Psoas muscle (tissue), 7 donors: ENCODE measurements at regions not wholly inside any gene's neighbourhood (a gene's known extent, or its start where the extent isn't known, plus 50 kb on each side); places are given as distances from the start of the nearest gene placed in this dataset.

Source experiments
- ATAC-seq, 4 donors: fragments of 200-7000 bp; cut with Tn5 transposase; one replicate each; pipeline ENCODE4 v1.9.1; 2020; ENCODE audit warnings: moderate library complexity in 3 of 4, mild to moderate bottlenecking in 2 of 4
- DNase-seq, 2 donors: peaks; one replicate each; pipeline ENCODE4 v3.0.0-alpha.2; 2020
- H3K27ac ChIP-seq: fragments of 200-600 bp; one replicate; pipeline ENCODE4 v1.8.0; 2022
- H3K27me3 ChIP-seq, 3 donors: fragments of 200-600 bp in 1 of 3; one replicate each; pipeline versions ENCODE4 v1.6.1 to v1.8.0; 2013 to 2022; ENCODE audit warnings: low read length in 2 of 3, mild to moderate bottlenecking in 2 of 3, moderate library complexity in 1 of 3; ENCODE audit not compliant: insufficient read depth in 3 of 3
- H3K36me3 ChIP-seq, 2 donors: fragments of 200-600 bp in 1 of 2; one replicate each; pipeline versions ENCODE4 v1.6.1 to v1.8.0; 2013 to 2022; ENCODE audit warnings: low read depth in 1 of 2, mild to moderate bottlenecking in 1 of 2, moderate library complexity in 1 of 2; ENCODE audit not compliant: insufficient read depth in 1 of 2
- H3K4me1 ChIP-seq: fragments of 200-600 bp; one replicate; pipeline ENCODE4 v1.8.0; 2022
- H3K4me3 ChIP-seq: fragments of 200-600 bp; one replicate; pipeline ENCODE4 v1.8.0; 2022; ENCODE audit warnings: mild to moderate bottlenecking
- H3K9me3 ChIP-seq: fragments of 200-600 bp; one replicate; pipeline ENCODE4 v1.8.0; 2022
- CTCF ChIP-seq: fragments of 200-600 bp; IDR thresholded peaks from one replicate; pipeline ENCODE4 v1.8.0; 2022; ENCODE audit warnings: antibody characterized with exemption
- WGBS, 3 donors: extraction: QIAGEN DNeasy Blood & Tissue Kit; methylation state at CpG; one replicate each; pipeline versions ENCODE4 v1.1.6 to v1.1.7; 2013; 5-methylcytosine and 5-hydroxymethylcytosine counted together
- intact Hi-C, 2 donors: fragments of 100-400 bp; cut with DNase I; formaldehyde crosslinking; loops; one replicate each; pipeline versions ENCODE4 v1.11.0 to v1.14.2; 2022
- donor health status: healthy with polysubstance abuse.
- donor health status: DM: no; HTN: no; CAD: no; lungs with moderate emphysema.
- donor health status: Bipolar disorder and iron deficiency.
- donor health status: healthy.
- donor health status: DM: yes; HTN: yes; CAD: no.
- donor health status: DM: no; HTN: no; CAD: no.
- donor health status: DM: yes; HTN: yes; CAD: no.

GRCh38 chr11:79498667-79499066 lies 57.8 kb upstream of the TENM4 start:
- TF ChIP-seq CTCF, result no peak
- no peaks in the 10 kb centered on the region for H3K27me3 ChIP-seq
- DNase-seq (no peak), ATAC-seq (no peak)
- WGBS, 3 donors, result 50 to 60% (median 57%) methylated on average over 4 of the region's 4 CpGs
- intact Hi-C loops, result no loop called here
- H3K4me3 ChIP-seq, result no peak overlapping the region
- peaks cover 5% of the 10 kb centered on the region for H3K4me1 ChIP-seq
- H3K36me3 ChIP-seq, result no peaks in the 10 kb centered on the region
- no peaks in the 10 kb centered on the region for H3K9me3 ChIP-seq
- no peak overlapping the region for H3K27ac ChIP-seq

- no peaks in the 10 kb centered on the region for H3K9me3 ChIP-seq
- 22 to 26% (median 26%) methylated on average over 11 of the region's 11 CpGs for WGBS, 3 donors
- no peak overlapping the region for H3K27ac ChIP-seq
- TF ChIP-seq CTCF, result peak; percentile 74
- H3K4me1 ChIP-seq, result no peaks in the 10 kb centered on the region
- H3K36me3 ChIP-seq, result no peaks in the 10 kb centered on the region
- no peaks in the 10 kb centered on the region for H3K27me3 ChIP-seq
- no peak overlapping the region for H3K4me3 ChIP-seq
- DNase-seq, result peak; percentile 59 to 77
- peak; percentile 53 to 80 (median 72) for ATAC-seq
- intact Hi-C loops, result loop anchor here (5.0 kb wide), 2 partner anchors 91 to 846 kb away; no protein-coding TSS in a partner anchor
Observed at GRCh38 chr11:79493555-79494171, 52.8 kb upstream of the TENM4 start.

- ATAC-seq, result no peak
- intact Hi-C loops, result loop anchor here (5.0 kb wide), 2 partner anchors 90 to 845 kb away; no protein-coding TSS in a partner anchor
Observed at GRCh38 chr11:79492008-79492407, 51.2 kb upstream of the TENM4 start.

More at GRCh38 chr11:79492008-79492407, 51.2 kb upstream of the TENM4 start:
- H3K27ac ChIP-seq, result no peak overlapping the region
- no peak for DNase-seq
- H3K4me3 ChIP-seq, result no peak overlapping the region
- no peak for TF ChIP-seq CTCF
- H3K27me3 ChIP-seq, result no peaks in the 10 kb centered on the region
- WGBS, 3 donors, result 65 to 87% (median 70%) methylated on average over 4 of the region's 4 CpGs
- no peaks in the 10 kb centered on the region for H3K36me3 ChIP-seq
- no peaks in the 10 kb centered on the region for H3K9me3 ChIP-seq
- H3K4me1 ChIP-seq, result no peaks in the 10 kb centered on the region
